ENCODE measurements at regions not wholly inside any gene's neighbourhood (a gene's known extent, or its start where the extent isn't known, plus 50 kb on each side); places are given as distances from the start of the nearest gene placed in this dataset.
"Not testable (repeated sequence)": the region's sequence is repeated elsewhere in the genome, so short reads cannot be mapped to it uniquely, and the experiment has no call there.

GRCh38 chr4:58871509-58871908 lies 1761.3 kb upstream of the IGFBP7 start:
- no peak for DNase-seq

GRCh38 chr4:58849026-58849425 lies 1738.8 kb upstream of the IGFBP7 start:
- DNase-seq: no peak

GRCh38 chr4:58843455-58843854 lies 1733.3 kb upstream of the IGFBP7 start:
- DNase-seq: no peak

GRCh38 chr4:58833126-58833525 lies 1722.9 kb upstream of the IGFBP7 start:
- no peak for DNase-seq

- no peak for DNase-seq
Observed at GRCh38 chr4:58825278-58825677, 1715.1 kb upstream of the IGFBP7 start.

- DNase-seq: not testable (repeated sequence)
Observed at GRCh38 chr4:58818560-58818959, 1708.4 kb upstream of the IGFBP7 start.

GRCh38 chr4:58809948-58810347 lies 1699.8 kb upstream of the IGFBP7 start:
- DNase-seq: no peak

GRCh38 chr4:58809366-58809765 lies 1699.2 kb upstream of the IGFBP7 start:
- DNase-seq: no peak

- no peak for DNase-seq
Observed at GRCh38 chr4:58808817-58809216, 1698.6 kb upstream of the IGFBP7 start.

GRCh38 chr4:58807843-58808615 lies 1697.8 kb upstream of the IGFBP7 start:
- DNase-seq: no peak

GRCh38 chr4:58776627-58777026 lies 1666.4 kb upstream of the IGFBP7 start:
- DNase-seq: no peak

GRCh38 chr4:58767598-58767997 lies 1657.4 kb upstream of the IGFBP7 start:
- no peak for DNase-seq

GRCh38 chr4:58766763-58767162 lies 1656.6 kb upstream of the IGFBP7 start:
- DNase-seq: no peak

GRCh38 chr4:58761563-58761962 lies 1651.4 kb upstream of the IGFBP7 start:
- no peak for DNase-seq

GRCh38 chr4:58760737-58761136 lies 1650.6 kb upstream of the IGFBP7 start:
- DNase-seq: no peak

GRCh38 chr4:58760100-58760499 lies 1649.9 kb upstream of the IGFBP7 start:
- DNase-seq: no peak

- DNase-seq: no peak
Observed at GRCh38 chr4:58749206-58749605, 1639.0 kb upstream of the IGFBP7 start.

GRCh38 chr4:58740897-58741296 lies 1630.7 kb upstream of the IGFBP7 start:
- DNase-seq: no peak

GRCh38 chr4:58739275-58739674 lies 1629.1 kb upstream of the IGFBP7 start:
- no peak for DNase-seq

- no peak for DNase-seq
Observed at GRCh38 chr4:58738375-58738774, 1628.2 kb upstream of the IGFBP7 start.

- DNase-seq: no peak
Observed at GRCh38 chr4:58734030-58734674, 1624.0 kb upstream of the IGFBP7 start.

GRCh38 chr4:58732973-58733372 lies 1622.8 kb upstream of the IGFBP7 start:
- no peak for DNase-seq

GRCh38 chr4:58723954-58724353 lies 1613.8 kb upstream of the IGFBP7 start:
- DNase-seq: no peak

- DNase-seq: no peak
Observed at GRCh38 chr4:58711039-58711438, 1600.9 kb upstream of the IGFBP7 start.

Data from C1 segment of cervical spinal cord (tissue), 14 donors.